GM11168 (cell line): ENCODE measurements at regions not wholly inside any gene's neighbourhood (a gene's known extent, or its start where the extent isn't known, plus 50 kb on each side); places are given as distances from the start of the nearest gene placed in this dataset.

Experiments used
- in situ Hi-C: fragments of 300-500 bp; cut with MboI; formaldehyde crosslinking; loops from one replicate; pipeline ENCODE4 v1.12.0; 2022; ENCODE audit warnings: low sequenced_read_pairs; ENCODE audit not compliant: unreplicated experiment

DNA sequence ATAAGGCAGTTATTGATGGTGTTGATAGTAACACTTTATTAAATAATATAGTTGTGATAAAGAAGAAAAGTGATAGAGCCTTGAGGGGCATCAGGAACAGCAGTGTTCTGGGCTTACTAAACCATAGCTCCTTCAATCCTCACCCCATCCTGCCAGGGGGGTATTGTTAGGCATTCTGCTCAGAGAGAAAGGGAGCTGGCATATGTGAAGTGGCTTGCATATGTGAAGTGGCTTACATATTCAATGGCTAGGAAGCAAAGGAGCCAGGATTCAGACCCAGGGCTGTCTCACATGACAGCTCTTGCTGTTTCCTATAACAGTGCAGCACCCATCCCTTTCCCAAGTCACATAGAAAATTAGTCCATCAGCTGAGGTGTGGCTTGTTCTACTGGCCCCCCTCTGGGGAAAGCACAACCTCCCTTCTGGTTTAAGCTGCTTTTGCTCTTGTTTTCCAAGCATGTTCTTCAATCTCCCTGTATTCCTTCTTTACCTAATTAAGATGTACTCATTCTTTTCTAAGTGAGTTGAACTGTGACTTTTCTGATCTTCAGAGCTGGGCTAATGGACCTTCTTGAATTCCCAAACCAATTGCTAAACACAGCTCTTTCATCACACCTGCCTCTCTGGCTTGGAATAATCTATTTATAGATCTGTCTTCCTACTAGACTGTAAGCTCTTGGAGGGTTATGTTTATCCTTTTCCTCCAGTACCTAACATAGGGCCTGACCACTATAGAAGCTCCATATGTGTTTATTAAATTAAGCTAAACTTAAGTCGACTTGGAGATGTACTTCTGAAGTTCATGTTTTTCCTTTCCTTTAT, 108.7 kb upstream of the GLI3 start:
- in situ Hi-C loops = no loop called here

DNA sequence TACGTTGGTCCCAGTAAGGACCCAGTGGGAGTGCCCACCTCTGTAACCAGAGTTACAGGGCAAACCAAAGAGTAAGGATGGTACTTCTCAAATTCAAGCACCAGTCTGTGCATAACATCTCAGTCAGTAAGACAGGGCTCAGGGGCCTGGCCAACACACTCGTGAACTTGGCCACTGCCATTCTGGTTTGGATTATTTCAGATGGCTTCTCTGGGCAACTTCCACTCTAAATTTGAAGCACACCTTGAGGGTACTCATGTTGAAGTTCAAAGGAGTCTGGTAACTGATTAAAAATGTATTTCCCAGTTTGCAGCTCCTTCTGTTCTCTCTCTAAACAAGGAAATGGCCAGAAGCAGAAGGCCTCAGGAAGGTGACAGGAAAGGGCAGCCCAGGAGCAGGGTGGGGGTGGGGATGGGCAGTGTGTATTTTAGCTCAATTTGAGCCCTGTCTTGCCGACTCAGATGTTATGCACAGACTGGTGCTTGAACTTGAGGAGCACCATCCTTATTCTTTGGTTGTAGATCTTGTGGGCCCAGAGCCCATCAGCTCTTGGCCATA, 107.3 kb upstream of the GLI3 start:
- in situ Hi-C loops = no loop called here

DNA sequence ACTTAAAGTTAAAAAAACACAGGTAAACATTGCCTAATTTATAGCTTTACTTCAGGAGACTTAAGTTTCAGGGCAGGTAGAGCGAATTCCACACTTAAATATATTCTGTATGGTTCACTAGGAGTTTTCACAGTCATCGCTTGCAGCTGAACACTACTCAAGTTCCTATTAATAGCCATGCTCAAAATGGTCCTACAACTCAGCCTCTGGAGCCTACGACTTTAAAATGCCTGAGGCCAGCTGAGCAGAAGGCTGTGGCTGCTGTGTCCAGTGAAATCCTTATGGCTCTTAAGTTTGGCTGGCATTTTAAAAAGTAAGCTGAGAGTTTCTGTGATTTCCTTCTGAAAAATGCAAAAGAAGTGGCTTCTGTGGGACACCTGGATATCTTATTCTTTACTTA, 105.4 kb upstream of the GLI3 start:
- in situ Hi-C loops = no loop called here

DNA sequence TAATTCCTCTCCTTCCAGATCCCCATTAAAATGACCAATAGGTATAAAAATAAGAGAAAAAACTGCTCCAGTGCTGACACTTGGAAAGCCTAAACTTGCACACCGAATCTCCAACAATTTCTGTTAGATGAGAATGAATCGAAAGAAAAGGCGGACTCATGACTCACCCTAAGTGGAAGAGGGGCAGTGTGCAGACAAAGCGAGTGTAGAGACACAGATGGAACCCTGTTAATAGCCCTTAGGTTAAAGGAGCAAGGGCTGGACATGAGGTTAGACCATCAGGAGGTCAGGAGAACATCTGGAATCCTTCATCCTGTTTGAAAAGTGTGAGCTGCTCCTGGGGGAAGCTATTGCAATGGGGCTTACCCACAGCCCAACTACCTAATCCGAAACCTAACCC, 103.4 kb upstream of the GLI3 start:
- in situ Hi-C loops = no loop called here

DNA sequence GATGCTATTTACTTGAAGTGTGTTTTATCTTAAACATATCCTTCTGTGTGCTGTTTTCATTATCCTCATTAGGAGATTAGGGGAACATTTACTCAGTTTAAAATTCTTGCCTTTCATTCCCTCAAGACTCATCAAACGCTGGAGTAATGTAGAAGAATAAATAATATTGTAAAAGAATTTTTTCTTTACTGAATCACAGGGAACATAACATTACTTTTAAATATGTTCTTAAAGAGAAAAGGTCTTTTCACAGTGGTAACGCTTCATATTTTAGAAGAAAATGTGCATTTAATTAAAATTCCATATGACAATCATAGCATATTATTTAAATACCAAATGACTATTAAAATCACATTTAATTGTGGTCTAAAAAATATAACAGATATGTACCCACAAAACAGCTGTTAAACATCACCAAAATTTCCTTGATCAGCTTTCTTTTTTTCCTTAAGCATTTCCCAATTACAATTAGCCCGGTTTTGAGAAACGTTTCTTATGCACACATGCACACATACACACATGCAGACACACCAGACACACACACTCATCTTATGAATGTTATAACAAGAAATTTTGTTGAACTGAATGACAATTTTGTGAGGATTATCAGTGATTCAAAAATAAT, 102.0 kb upstream of the GLI3 start:
- in situ Hi-C loops = no loop called here

DNA sequence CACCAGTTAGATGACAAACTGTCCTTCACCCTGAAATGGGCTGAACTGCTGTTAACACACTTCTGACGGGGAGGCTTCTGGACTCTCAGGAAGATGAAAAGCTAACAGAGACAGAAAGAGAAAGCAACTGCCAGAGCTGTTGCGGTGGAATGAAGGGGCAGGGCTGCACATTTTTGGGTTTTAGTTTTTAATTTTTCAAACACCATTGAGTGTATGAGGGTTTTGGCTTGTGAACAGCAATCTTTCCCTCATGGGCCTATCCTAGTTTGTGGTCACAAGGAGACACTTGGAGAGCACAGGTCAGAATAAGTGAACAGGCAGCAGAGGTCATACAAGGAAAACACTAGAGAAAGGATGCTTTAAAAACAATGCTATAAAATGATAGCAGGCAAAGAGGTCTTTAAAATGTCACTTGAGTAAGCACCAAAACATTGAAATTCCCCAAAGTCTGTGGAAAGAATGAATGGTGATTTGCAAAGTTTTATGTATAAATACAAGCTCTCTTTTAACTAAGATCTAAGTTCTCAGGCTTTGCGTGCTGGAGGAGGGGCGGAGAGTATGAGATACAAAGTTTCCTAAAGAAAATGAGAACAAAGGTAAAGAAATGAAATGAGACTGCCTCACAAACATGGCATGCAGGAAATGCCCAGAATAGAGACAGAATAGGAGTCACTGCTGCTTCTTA, 101.4 kb upstream of the GLI3 start:
- in situ Hi-C loops = no loop called here

DNA sequence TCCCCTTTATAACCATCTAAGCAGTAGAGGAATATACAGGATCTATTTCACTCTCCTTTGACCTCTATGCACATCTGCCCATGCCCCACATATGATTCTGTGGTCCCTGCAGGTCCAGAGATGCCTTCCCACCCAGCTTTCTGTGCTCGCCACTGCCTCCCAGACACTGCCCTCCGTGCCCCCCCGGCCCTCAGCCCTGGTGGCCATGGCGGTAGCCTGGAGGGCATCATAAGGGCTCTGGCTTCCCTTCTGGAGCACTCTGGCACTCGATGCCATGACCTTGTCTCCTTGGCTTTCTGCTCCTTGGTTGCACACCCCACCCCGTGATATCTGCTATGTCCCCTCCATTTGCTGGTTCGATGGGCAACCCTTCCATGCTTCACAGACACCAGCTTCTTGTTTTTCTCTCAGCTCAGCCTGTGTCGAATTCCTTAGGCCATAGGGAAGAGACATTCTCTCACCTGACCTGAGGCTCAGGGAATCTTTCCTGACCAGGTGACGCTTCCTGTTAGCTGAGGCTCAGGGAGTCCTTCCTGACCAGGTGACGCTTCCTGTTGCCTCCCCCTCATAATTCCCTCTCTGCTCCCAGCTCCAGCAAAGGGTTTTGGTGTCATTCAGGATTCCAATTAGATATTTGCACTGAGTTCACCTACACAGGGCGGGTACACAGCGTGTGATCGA, 100.4 kb upstream of the GLI3 start:
- in situ Hi-C loops = no loop called here

DNA sequence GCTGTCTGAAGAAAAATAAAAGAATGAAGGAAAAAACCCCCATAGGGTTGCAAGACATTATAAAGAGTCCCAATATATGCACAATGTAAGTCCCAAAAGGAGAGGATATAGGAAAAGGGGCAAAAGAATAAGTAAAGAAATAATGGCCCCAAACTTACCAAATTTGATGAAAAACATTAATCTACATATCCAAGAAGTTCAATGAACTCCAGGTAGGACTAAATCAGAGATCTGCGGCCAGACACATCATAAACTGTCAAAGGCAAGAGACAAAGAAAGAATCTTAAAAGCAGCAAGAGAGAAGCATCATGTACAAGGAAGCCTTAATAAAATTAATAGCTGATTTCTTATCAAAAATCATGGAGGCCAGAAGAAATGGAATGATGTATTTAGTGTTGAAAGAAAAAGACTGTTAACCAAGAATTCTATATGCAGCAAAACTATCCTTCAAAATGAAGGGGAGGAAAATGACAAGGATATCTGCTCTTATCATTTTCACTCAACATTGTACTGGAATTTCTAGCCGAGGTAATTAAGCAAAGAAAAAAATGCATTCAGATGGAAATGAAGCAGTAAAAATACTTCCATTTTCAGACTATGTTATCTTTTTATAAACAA, 95.7 kb upstream of the GLI3 start:
- in situ Hi-C loops = no loop called here

DNA sequence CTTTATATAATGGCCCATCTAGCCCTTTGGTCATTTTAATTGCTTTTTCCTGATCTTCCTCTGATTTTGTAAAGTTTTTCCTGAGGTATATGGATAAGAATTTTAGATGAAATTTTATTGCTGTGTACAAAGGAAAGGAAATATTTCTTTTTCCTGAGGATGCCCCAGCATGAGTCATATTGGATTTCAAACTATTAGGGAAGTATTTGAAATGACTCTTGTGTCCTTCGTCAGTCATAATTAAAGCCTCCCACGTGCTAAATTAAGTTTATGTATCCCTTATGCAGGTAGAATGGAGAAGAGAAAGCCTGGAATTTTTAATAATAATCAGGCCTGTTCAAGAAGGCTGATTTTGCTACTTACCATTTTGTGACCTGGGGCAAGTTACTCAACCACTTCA, 82.6 kb upstream of the GLI3 start:
- in situ Hi-C loops = no loop called here

DNA sequence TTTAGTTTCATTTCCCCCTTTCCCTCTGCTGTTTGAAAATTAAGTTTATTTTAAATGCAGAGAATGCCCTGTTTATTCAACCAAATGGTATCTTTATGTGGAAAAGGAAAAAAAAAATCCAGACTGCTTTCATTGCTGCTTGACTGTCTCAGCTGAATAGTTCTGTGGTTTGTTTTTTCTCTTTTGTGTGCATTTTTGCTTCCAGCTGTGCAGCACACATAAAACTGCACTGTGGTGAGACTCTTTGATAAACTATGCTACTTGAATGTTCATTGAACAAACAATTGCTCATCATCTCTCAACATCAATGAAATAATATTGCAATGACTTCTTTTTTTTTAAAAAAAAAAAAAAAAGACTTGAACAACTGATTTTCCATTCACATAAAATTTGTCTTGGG, 78.6 kb upstream of the GLI3 start:
- in situ Hi-C loops = no loop called here

DNA sequence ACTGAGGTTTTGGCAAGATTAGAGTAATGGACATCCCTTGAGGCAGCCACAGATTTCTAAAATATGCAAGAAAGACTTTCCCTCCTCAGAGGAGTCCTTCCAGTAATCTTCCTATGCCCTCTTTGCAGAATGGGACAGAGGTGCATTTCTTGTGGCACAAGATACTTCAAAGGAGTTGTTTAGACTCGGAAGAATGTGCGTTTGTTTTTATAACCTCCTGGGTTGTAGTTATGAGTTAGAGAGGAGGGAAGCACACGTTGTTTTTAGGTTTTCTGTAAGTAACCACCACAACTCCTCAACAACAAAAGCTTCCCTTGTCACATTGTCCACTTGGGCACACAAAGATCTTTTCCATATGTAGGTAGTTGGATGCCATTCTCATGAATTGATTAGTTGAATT, 78.1 kb upstream of the GLI3 start:
- in situ Hi-C loops = no loop called here

DNA sequence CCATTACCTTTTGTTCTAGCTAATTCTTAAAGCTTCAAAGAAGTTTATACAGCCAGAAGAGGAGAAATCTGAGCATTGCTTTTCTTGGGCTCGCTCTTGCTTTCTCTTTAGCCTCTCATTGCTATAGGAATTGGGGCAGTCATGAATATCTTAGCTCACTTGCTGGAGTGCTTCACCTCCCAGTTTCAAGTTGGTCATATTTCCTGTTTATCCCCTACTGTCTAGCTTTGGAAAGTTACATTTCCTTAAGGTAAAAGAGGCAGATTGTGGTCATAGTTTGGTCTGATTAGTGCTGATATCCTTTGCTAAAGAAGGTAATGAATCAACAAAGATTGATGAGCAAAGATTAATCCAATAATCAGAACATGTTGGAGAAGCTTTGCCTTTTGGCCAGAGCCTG, 77.7 kb upstream of the GLI3 start:
- in situ Hi-C loops = no loop called here

DNA sequence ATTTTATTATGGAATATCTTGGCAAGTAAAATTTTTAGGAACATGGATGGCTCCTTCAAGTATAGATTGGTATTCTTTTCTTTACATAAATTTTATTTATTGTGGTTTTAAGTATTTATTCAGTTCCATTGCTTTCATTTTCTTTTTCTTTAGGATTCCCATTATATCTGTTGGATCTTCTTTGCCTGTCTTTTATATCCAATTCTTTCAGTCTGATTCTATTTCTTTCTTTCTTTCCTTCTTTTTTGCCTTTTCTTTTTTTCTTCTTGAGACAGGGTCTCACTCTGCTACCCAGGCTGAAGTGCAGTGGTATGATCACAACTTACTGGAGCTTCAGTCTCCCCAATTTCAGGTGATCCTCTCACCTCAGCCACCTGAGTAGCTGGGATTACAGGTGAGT, 74.2 kb upstream of the GLI3 start:
- in situ Hi-C loops = no loop called here

DNA sequence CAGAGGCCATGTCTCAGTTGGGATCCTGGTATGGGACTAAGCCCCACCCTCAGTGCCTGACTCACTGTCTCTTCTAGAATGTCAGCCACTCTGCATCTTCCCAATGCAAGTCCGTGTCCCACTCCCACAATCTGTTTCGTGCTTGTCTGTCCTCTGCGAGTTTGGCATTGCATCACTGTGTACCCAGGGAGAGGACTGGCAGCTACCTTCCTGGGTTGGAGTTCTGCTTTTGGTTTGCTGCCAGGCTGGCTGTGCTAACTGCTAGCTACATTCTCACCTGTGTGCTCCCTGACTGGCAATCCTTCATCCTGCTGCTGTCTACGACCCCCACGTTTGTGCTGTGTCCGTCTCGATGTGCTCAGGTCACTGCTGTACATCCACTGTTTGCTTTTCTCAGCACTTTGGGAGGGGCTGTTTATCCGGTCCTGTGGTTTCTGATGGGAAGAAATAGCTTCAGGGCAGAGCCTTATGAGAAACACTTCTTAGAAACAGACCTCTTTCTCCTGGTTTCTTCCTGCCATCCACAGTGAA, 56.0 kb upstream of the GLI3 start:
- in situ Hi-C loops = no loop called here

DNA sequence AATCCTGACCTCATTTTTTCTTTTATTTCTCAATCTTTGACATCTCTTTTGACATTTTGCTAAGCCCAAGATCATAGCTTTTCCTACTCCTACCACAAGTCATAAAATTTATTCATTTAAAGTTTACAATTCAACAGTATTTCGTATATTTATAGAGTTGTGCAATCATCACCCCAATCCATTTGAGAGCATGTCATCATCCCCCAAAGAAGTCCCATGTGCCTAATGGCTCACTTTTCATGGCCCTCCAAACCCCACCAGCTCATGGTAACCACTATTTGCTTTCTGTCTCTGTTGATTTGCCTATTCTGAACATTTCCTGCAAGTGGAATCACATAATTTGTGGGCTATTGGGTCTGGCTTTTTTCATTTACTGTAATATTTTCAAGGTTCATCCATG, 52.5 kb upstream of the GLI3 start:
- in situ Hi-C loops = no loop called here
